ENCODE measurements at regions not wholly inside any gene's neighbourhood (a gene's known extent, or its start where the extent isn't known, plus 50 kb on each side); places are given as distances from the start of the nearest gene placed in this dataset.

DNA sequence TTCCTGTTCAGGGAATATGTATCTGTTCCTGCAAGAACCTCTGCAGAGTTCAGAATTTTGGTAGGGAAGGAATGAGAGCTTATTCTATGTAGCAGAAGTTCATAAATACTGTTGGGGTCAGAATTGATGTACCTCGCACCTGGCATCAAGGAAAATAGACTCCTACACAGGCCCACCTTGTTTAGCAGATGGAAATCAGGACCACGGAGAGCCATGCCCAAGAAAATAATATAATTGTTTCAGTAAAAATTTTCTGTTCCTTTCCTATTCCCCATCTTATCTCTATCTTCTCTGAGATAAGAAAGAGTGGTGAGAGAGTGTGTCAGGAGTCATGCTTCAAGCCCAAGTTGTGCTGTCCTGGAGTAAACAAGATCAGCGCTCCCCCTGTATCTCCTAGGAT lies 404.7 kb upstream of the UBE2E2 start:
- POLR2A ChIA-PET, result interaction anchor here (0.6 kb wide), 1 partner anchor 66 kb away, joined by 3 read pairs; no protein-coding TSS in a partner anchor
- CTCF ChIA-PET, result no interaction called here
- dilution Hi-C loops (cut with MboI; ENCODE audit: extremely low pct_ligation_motif_present, low sequenced_read_pairs), result no loop called here
- Histone ChIP-seq H3K9ac (replicated peaks; ENCODE audit: extremely low read depth, insufficient read depth, low read length) (no peak overlapping the region), H3K9me3 (replicated peaks; ENCODE audit: control insufficient read depth, insufficient read depth, low read length) (no peaks in the 10 kb centered on the region), H3K79me2 (ENCODE audit: control insufficient read depth, insufficient read depth, low read length) (no peaks in the 10 kb centered on the region), H3K4me3 (replicated peaks in 1 of 3; ENCODE audit: insufficient read depth in 1 of 3, low read depth in 1 of 3, low read length in 3 of 3) (no peak overlapping the region), H3K9me1 (replicated peaks; ENCODE audit: control insufficient read depth, extremely low read depth, insufficient read depth, low read length) (no peaks in the 10 kb centered on the region), H3K27me3 (ENCODE audit: control insufficient read depth in 2 of 2, insufficient read depth in 2 of 2, low read length in 2 of 2) (no peaks in the 10 kb centered on the region), H3K36me3 (ENCODE audit: control insufficient read depth in 2 of 2, extremely low read depth in 1 of 2, insufficient read depth in 2 of 2, low read length in 2 of 2) (no peaks in the 10 kb centered on the region), H3K4me2 (ENCODE audit: insufficient read depth, low read length) (no peak overlapping the region), H3K4me1 (ENCODE audit: control insufficient read depth, extremely low read depth, insufficient read depth, low read length) (no peaks in the 10 kb centered on the region), H2AFZ (ENCODE audit: low read depth, low read length) (no peak overlapping the region), H4K20me1 (replicated peaks; ENCODE audit: control insufficient read depth, extremely low read depth, insufficient read depth, low read length) (no peaks in the 10 kb centered on the region), H3K27ac (ENCODE audit: insufficient read depth, low read depth, low read length) (no peak overlapping the region)
- no TSS peak for BruUV-seq (replicated peaks)
- intact Hi-C loops (cut with micrococcal nuclease), result no loop called here
- DNase-seq (ENCODE audit: low read depth, low spot score) (no peak), FAIRE-seq (no peak)
- TF ChIP-seq EZH2 (IDR thresholded peaks at IDR 0.05; ENCODE audit: borderline replicate concordance, low read depth, low read length, severe bottlenecking), result no peak

DNA sequence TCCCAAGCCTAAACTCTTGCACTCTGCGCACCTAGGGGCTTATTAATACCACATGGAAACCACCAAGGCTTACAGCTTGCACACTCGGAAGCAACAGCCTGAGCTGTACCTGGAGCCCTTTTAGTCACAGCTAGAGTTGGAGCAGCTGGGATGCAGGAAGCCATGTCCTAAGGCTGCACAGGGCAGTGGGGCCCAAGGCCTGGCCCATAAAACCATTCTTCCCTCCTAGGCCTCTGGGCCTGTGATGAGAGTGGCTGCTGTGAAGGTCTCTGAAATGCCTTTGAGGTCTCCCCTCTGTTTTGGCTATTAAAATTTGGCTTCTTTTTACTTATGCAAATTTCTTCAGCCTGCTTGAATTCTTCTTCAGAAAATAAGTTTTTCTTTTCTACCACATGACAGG lies 383.9 kb upstream of the UBE2E2 start:
- intact Hi-C loops (cut with micrococcal nuclease), result no loop called here
- Histone ChIP-seq H3K4me3 (replicated peaks in 1 of 3; ENCODE audit: insufficient read depth in 1 of 3, low read depth in 1 of 3, low read length in 3 of 3) (no peak overlapping the region), H3K9ac (replicated peaks; ENCODE audit: extremely low read depth, insufficient read depth, low read length) (no peak overlapping the region), H3K27me3 (ENCODE audit: control insufficient read depth in 2 of 2, insufficient read depth in 2 of 2, low read length in 2 of 2) (no peaks in the 10 kb centered on the region), H3K27ac (ENCODE audit: insufficient read depth, low read depth, low read length) (no peak overlapping the region), H3K9me1 (replicated peaks; ENCODE audit: control insufficient read depth, extremely low read depth, insufficient read depth, low read length) (no peaks in the 10 kb centered on the region), H3K9me3 (replicated peaks; ENCODE audit: control insufficient read depth, insufficient read depth, low read length) (peaks cover 2% of the 10 kb centered on the region), H4K20me1 (replicated peaks; ENCODE audit: control insufficient read depth, extremely low read depth, insufficient read depth, low read length) (no peaks in the 10 kb centered on the region), H3K4me1 (ENCODE audit: control insufficient read depth, extremely low read depth, insufficient read depth, low read length) (no peaks in the 10 kb centered on the region), H3K36me3 (ENCODE audit: control insufficient read depth in 2 of 2, extremely low read depth in 1 of 2, insufficient read depth in 2 of 2, low read length in 2 of 2) (no peaks in the 10 kb centered on the region), H2AFZ (ENCODE audit: low read depth, low read length) (no peak overlapping the region), H3K4me2 (ENCODE audit: insufficient read depth, low read length) (no peak overlapping the region), H3K79me2 (ENCODE audit: control insufficient read depth, insufficient read depth, low read length) (no peaks in the 10 kb centered on the region)
- CTCF ChIA-PET, result no interaction called here
- no peak for DNase-seq (ENCODE audit: low read depth, low spot score)
- TF ChIP-seq, protein P1, sequence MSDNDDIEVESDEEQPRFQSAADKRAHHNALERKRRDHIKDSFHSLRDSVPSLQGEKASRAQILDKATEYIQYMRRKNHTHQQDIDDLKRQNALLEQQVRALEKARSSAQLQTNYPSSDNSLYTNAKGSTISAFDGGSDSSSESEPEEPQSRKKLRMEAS (IDR thresholded peaks at IDR 0.05; ENCODE audit: insufficient read depth, insufficient read length), result no peak
- TF ChIP-seq, protein P2, sequence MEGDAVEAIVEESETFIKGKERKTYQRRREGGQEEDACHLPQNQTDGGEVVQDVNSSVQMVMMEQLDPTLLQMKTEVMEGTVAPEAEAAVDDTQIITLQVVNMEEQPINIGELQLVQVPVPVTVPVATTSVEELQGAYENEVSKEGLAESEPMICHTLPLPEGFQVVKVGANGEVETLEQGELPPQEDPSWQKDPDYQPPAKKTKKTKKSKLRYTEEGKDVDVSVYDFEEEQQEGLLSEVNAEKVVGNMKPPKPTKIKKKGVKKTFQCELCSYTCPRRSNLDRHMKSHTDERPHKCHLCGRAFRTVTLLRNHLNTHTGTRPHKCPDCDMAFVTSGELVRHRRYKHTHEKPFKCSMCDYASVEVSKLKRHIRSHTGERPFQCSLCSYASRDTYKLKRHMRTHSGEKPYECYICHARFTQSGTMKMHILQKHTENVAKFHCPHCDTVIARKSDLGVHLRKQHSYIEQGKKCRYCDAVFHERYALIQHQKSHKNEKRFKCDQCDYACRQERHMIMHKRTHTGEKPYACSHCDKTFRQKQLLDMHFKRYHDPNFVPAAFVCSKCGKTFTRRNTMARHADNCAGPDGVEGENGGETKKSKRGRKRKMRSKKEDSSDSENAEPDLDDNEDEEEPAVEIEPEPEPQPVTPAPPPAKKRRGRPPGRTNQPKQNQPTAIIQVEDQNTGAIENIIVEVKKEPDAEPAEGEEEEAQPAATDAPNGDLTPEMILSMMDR (IDR thresholded peaks at IDR 0.05; ENCODE audit: extremely low read depth in 1 of 2, insufficient read depth in 1 of 2, low read depth in 1 of 2, low read length in 2 of 2), result no peak
- TF ChIP-seq MYC (IDR thresholded peaks at IDR 0.05; ENCODE audit: low read depth, low read length), result no peak
- TF ChIP-seq JUN (IDR thresholded peaks at IDR 0.05; ENCODE audit: borderline replicate concordance, insufficient read depth, insufficient read length, low read depth), result no peak
- TF ChIP-seq GATA2 (IDR thresholded peaks at IDR 0.05; ENCODE audit: insufficient read depth, insufficient read length, low read depth, low read length), result no peak
- no peak for TF ChIP-seq EZH2 (IDR thresholded peaks at IDR 0.05; ENCODE audit: borderline replicate concordance, low read depth, low read length, severe bottlenecking)
- no peak for TF ChIP-seq POLR2A (IDR thresholded peaks at IDR 0.05; ENCODE audit: low read depth, low read length)
- TF ChIP-seq FOS (IDR thresholded peaks at IDR 0.05; ENCODE audit: borderline replicate concordance, insufficient read depth, low read length), result no peak
- TF ChIP-seq POLR2AphosphoS5 (IDR thresholded peaks at IDR 0.05; ENCODE audit: insufficient read depth, low read depth, low read length), result no peak
- no peak for FAIRE-seq
- no TSS peak for BruUV-seq (replicated peaks)
- POLR2A ChIA-PET, result no interaction called here
- dilution Hi-C loops (cut with MboI; ENCODE audit: extremely low pct_ligation_motif_present, low sequenced_read_pairs), result no loop called here

Measured in endothelial cell of umbilical vein (primary cell).